LoVo (cell line): ENCODE measurements at regions not wholly inside any gene's neighbourhood (a gene's known extent, or its start where the extent isn't known, plus 50 kb on each side); places are given as distances from the start of the nearest gene placed in this dataset.

Experiments used
- DNase-seq: peaks from one replicate; pipeline ENCODE4 v3.0.0-alpha.2; 2016; ENCODE audit warnings: low spot score

GRCh38 chr5:3362606-3362910 lies 233.1 kb upstream of the IRX1 start:
- no peak for DNase-seq

GRCh38 chr5:3361811-3362605 lies 233.6 kb upstream of the IRX1 start:
- DNase-seq = no peak

GRCh38 chr5:3359642-3360041 lies 236.0 kb upstream of the IRX1 start:
- no peak for DNase-seq

- DNase-seq = no peak
These were observed 238.3 kb upstream of the IRX1 start for GRCh38 chr5:3357291-3357690.

- DNase-seq = no peak
These were observed 239.6 kb upstream of the IRX1 start for GRCh38 chr5:3356016-3356415.

- DNase-seq = no peak
These were observed 240.5 kb upstream of the IRX1 start for GRCh38 chr5:3355126-3355525.

GRCh38 chr5:3354606-3355005 lies 241.0 kb upstream of the IRX1 start:
- DNase-seq = no peak

- DNase-seq = no peak
These were observed 242.1 kb upstream of the IRX1 start for GRCh38 chr5:3353561-3353960.

GRCh38 chr5:3352711-3353110 lies 242.9 kb upstream of the IRX1 start:
- DNase-seq = no peak

GRCh38 chr5:3351581-3352442 lies 243.8 kb upstream of the IRX1 start:
- DNase-seq = no peak

- DNase-seq = no peak
These were observed 244.9 kb upstream of the IRX1 start for GRCh38 chr5:3350781-3351180.

- no peak for DNase-seq
These were observed 245.7 kb upstream of the IRX1 start for GRCh38 chr5:3349704-3350565.

- DNase-seq = no peak
These were observed 246.8 kb upstream of the IRX1 start for GRCh38 chr5:3348576-3349535.

GRCh38 chr5:3347741-3348140 lies 247.9 kb upstream of the IRX1 start:
- no peak for DNase-seq

- no peak for DNase-seq
These were observed 249.4 kb upstream of the IRX1 start for GRCh38 chr5:3346111-3346820.

- no peak for DNase-seq
These were observed 250.4 kb upstream of the IRX1 start for GRCh38 chr5:3345195-3345594.

- no peak for DNase-seq
These were observed 251.0 kb upstream of the IRX1 start for GRCh38 chr5:3344671-3345070.

GRCh38 chr5:3343911-3344310 lies 251.7 kb upstream of the IRX1 start:
- no peak for DNase-seq

GRCh38 chr5:3343211-3343610 lies 252.4 kb upstream of the IRX1 start:
- DNase-seq = no peak

- no peak for DNase-seq
These were observed 253.1 kb upstream of the IRX1 start for GRCh38 chr5:3342271-3343100.
